Body of pancreas (tissue), 4 donors: ENCODE measurements at regions not wholly inside any gene's neighbourhood (a gene's known extent, or its start where the extent isn't known, plus 50 kb on each side); places are given as distances from the start of the nearest gene placed in this dataset.

ENCODE experiments used
- ATAC-seq: fragments of 150-250 bp; one replicate; pipeline ENCODE4 v1.9.1; 2016
- DNase-seq, 4 donors: peaks; one replicate each; pipeline ENCODE4 v3.0.0-alpha.2; 2019
- H3K27ac ChIP-seq, 4 donors: fragments of 200-600 bp; sonication (generic); 1 replicate in 3 of 4; 2 replicates in 1 of 4; pipeline versions ENCODE4 v1.5.1 to v1.6.1; 2016 to 2019; ENCODE audit warnings: mild to moderate bottlenecking in 1 of 4, mixed read lengths in 1 of 4, moderate library complexity in 1 of 4
- H3K27me3 ChIP-seq, 2 donors: fragments of 200-600 bp; sonication (generic); one replicate each; pipeline ENCODE4 v1.6.0; 2016; ENCODE audit warnings: mild to moderate bottlenecking in 1 of 2
- H3K36me3 ChIP-seq, 2 donors: fragments of 200-600 bp; sonication (generic); replicated peaks in 1 of 2; 2 replicates each; pipeline ENCODE4 v1.5.1; 2016; ENCODE audit warnings: low read depth in 2 of 2; ENCODE audit not compliant: insufficient read depth in 1 of 2
- H3K4me1 ChIP-seq: fragments of 200-600 bp; sonication (generic); one replicate; pipeline ENCODE4 v1.6.0; 2016
- H3K4me3 ChIP-seq, 2 donors: fragments of 200-600 bp; sonication (generic); 1 replicate in 1 of 2; 2 replicates in 1 of 2; pipeline ENCODE4 v1.5.1; 2016 to 2019
- H3K9me3 ChIP-seq, 3 donors: fragments of 200-600 bp; sonication (generic); 1 replicate in 2 of 3; 2 replicates in 1 of 3; pipeline ENCODE4 v1.5.1; 2016
- CTCF ChIP-seq, 7 experiments: fragments of 450-650 bp in 4 of 7; fragments of 200-600 bp in 3 of 7; sonication (generic) in 3 of 7; IDR thresholded peaks; one replicate each; pipeline ENCODE4 v1.5.1; 2016 to 2019; ENCODE audit warnings: antibody characterized with exemption in 7 of 7
- POLR2A ChIP-seq, 3 donors: fragments of 450-650 bp; IDR thresholded peaks; one replicate each; pipeline ENCODE4 v1.6.1; 2016; ENCODE audit warnings: antibody characterized with exemption in 3 of 3, mild to moderate bottlenecking in 2 of 3
- WGBS, 2 donors: methylation state at CpG; one replicate each; pipeline ENCODE4 v1.1.5; 2017; 5-methylcytosine and 5-hydroxymethylcytosine counted together
- intact Hi-C: fragments of 100-400 bp; cut with DNase I; formaldehyde crosslinking; loops from one replicate; pipeline ENCODE4 v1.15.1; 2023

- no peaks in the 10 kb centered on the region for H3K9me3 ChIP-seq
- no peak overlapping the region for H3K4me3 ChIP-seq
- WGBS, 2 donors, result 87 to 88% methylated on average over 11 of the region's 11 CpGs
- no peak overlapping the region for H3K27ac ChIP-seq
- H3K4me1 ChIP-seq, result no peaks in the 10 kb centered on the region
- H3K27me3 ChIP-seq, result no peaks in the 10 kb centered on the region
- ATAC-seq, result no peak
- no peak for DNase-seq
- TF ChIP-seq CTCF (IDR thresholded peaks at IDR 0.05) (no peak), POLR2A (IDR thresholded peaks at IDR 0.05) (no peak)
- no peaks in the 10 kb centered on the region for H3K36me3 ChIP-seq
- intact Hi-C loops, result no loop called here
Measured at GRCh38 chr3:197375001-197375441, 76.6 kb upstream of the DLG1 start.

- DNase-seq, result no peak
- no peaks in the 10 kb centered on the region for H3K4me1 ChIP-seq
- WGBS, 2 donors, result 83% methylated on average over 8 of the region's 8 CpGs
- H3K36me3 ChIP-seq, result no peaks in the 10 kb centered on the region
- H3K4me3 ChIP-seq, result no peak overlapping the region
- no peak overlapping the region for H3K27ac ChIP-seq
- no peak for ATAC-seq
- H3K27me3 ChIP-seq, result no peaks in the 10 kb centered on the region
- no peaks in the 10 kb centered on the region for H3K9me3 ChIP-seq
- TF ChIP-seq CTCF (IDR thresholded peaks at IDR 0.05) (no peak), POLR2A (IDR thresholded peaks at IDR 0.05) (no peak)
- intact Hi-C loops, result no loop called here
Measured at GRCh38 chr3:197373096-197373495, 74.7 kb upstream of the DLG1 start.

- ATAC-seq, result no peak
- Histone ChIP-seq H3K27me3 (no peaks in the 10 kb centered on the region), H3K4me3 (no peak overlapping the region), H3K4me1 (no peaks in the 10 kb centered on the region), H3K36me3 (no peaks in the 10 kb centered on the region), H3K9me3 (no peaks in the 10 kb centered on the region), H3K27ac (no peak overlapping the region)
- no peak for DNase-seq
- intact Hi-C loops, result no loop called here
- TF ChIP-seq CTCF (IDR thresholded peaks at IDR 0.05) (no peak), POLR2A (IDR thresholded peaks at IDR 0.05) (no peak)
- WGBS, 2 donors, result 70 to 73% methylated on average over 7 of the region's 7 CpGs
Measured at GRCh38 chr3:197372047-197372661, 73.7 kb upstream of the DLG1 start.

- Histone ChIP-seq H3K36me3 (no peaks in the 10 kb centered on the region), H3K4me3 (no peak overlapping the region), H3K4me1 (no peaks in the 10 kb centered on the region), H3K27me3 (no peaks in the 10 kb centered on the region), H3K9me3 (no peaks in the 10 kb centered on the region), H3K27ac (no peak overlapping the region)
- DNase-seq, result no peak
- intact Hi-C loops, result no loop called here
- 71 to 86% methylated on average over 1 of the region's 1 CpG for WGBS, 2 donors
- ATAC-seq, result no peak
- no peak for TF ChIP-seq CTCF (IDR thresholded peaks at IDR 0.05)
- TF ChIP-seq POLR2A (IDR thresholded peaks at IDR 0.05), result no peak
Measured at GRCh38 chr3:197371591-197372046, 73.2 kb upstream of the DLG1 start.

GRCh38 chr3:197369545-197369944 is 71.1 kb upstream of the DLG1 start:
- H3K27me3 ChIP-seq, result no peaks in the 10 kb centered on the region
- no peak for DNase-seq
- no peak overlapping the region for H3K27ac ChIP-seq
- H3K4me1 ChIP-seq, result no peaks in the 10 kb centered on the region
- H3K9me3 ChIP-seq, result no peaks in the 10 kb centered on the region
- intact Hi-C loops, result no loop called here
- WGBS, 2 donors, result 60 to 74% methylated on average over 1 to 2 of the region's 2 CpGs
- no peak overlapping the region for H3K4me3 ChIP-seq
- H3K36me3 ChIP-seq, result no peaks in the 10 kb centered on the region
- no peak for TF ChIP-seq CTCF (IDR thresholded peaks at IDR 0.05)
- TF ChIP-seq POLR2A (IDR thresholded peaks at IDR 0.05), result no peak
- no peak for ATAC-seq
